Activated T-helper 2 cell treated with anti-CD3 and anti-CD28 coated beads, Interferon-gamma antibody, Interleukin-2, Interleukin-4, amounts not matched to agents 10 μg/mL and 5 μg/mL and 100 μg/mL, durations not matched to agents 14 hours and 24 hours and 36 hours (primary cell): ENCODE measurements at regions not wholly inside any gene's neighbourhood (a gene's known extent, or its start where the extent isn't known, plus 50 kb on each side); places are given as distances from the start of the nearest gene placed in this dataset.

Source experiments
- DNase-seq: peaks from one replicate; pipeline ENCODE4 v3.0.0; 2021; ENCODE audit warnings: low spot score
- H3K27ac Mint-ChIP-seq: one replicate; pipeline ENCODE4 v1.8.0; 2021; ENCODE audit warnings: mixed read lengths
- H3K27me3 Mint-ChIP-seq: one replicate; pipeline ENCODE4 v1.8.0; 2021; ENCODE audit warnings: low read depth, mixed read lengths
- H3K36me3 Mint-ChIP-seq: one replicate; pipeline ENCODE4 v1.8.0; 2021; ENCODE audit warnings: low read depth, mixed read lengths
- H3K4me1 Mint-ChIP-seq: one replicate; pipeline ENCODE4 v1.8.0; 2021; ENCODE audit warnings: low read depth, mixed read lengths
- H3K4me3 Mint-ChIP-seq: one replicate; pipeline ENCODE4 v1.8.0; 2021; ENCODE audit warnings: low read depth, mild to moderate bottlenecking, moderate library complexity, mixed read lengths
- H3K9me3 Mint-ChIP-seq: one replicate; pipeline ENCODE4 v1.8.0; 2021; ENCODE audit warnings: mixed read lengths
- intact Hi-C: fragments of 100-400 bp; cut with micrococcal nuclease; formaldehyde crosslinking; loops from one replicate; pipeline ENCODE4 v1.15.1; 2023

DNA sequence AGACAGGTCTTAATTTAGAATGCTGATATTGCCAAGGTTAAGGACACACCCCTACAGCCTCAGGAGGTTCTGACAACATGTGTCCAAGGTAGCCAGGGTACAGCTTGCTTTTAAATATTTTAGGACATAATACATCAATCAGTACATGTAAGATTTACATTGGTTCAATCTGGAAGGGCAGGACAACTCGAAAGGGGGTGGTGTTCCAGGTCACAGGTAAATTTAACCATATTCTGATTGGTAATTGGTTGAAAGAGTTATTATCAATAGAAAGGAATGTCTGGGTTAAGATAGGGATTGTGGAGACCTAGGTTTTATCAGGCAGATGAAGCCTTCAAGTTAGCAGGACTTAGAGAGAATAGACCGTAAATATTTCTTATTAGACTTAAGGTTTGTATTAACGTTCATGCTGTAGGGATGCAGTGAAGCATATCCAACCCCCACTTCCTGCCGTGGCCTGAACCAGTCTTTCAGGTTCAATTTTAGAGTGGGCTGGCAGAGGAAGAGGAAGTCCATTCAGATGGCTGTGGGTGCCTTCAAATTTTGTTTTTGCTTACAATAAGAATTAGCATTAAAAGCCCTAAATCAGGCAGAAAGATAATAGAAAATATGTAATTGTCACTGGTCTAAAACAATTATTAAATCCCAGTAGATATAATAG is 136.5 kb upstream of the GALNTL6 start:
- Mint-ChIP-seq H3K27me3 (no peaks in the 10 kb centered on the region), H3K9me3 (no peaks in the 10 kb centered on the region), H3K4me1 (no peaks in the 10 kb centered on the region), H3K36me3 (no peaks in the 10 kb centered on the region), H3K4me3 (no peak overlapping the region), H3K27ac (no peak overlapping the region)
- intact Hi-C loops = no loop called here
- DNase-seq = no peak

DNA sequence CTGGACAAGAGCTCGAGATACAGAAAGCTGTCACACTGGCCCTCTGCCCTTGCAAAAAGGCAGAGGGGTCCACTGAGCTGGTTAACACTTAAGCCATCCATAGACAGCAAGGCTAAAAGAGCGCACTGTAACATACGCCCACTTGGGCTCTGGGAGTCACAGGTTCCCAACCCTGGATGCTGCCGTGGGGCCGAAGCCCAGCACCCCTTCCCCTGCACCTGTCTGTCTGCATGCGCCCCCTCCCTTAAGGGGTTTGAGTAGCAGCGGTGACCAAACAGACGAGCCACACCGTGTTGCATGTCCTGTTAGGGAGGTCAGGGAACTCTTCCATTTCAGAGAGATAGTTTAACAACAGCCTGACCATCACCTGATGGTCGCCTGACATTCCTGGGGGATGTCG is 138.4 kb upstream of the GALNTL6 start:
- H3K27ac Mint-ChIP-seq = no peak overlapping the region
- no peaks in the 10 kb centered on the region for H3K27me3 Mint-ChIP-seq
- no peak overlapping the region for H3K4me3 Mint-ChIP-seq
- H3K36me3 Mint-ChIP-seq = no peaks in the 10 kb centered on the region
- intact Hi-C loops = no loop called here
- no peaks in the 10 kb centered on the region for H3K9me3 Mint-ChIP-seq
- DNase-seq = no peak
- H3K4me1 Mint-ChIP-seq = no peaks in the 10 kb centered on the region

DNA sequence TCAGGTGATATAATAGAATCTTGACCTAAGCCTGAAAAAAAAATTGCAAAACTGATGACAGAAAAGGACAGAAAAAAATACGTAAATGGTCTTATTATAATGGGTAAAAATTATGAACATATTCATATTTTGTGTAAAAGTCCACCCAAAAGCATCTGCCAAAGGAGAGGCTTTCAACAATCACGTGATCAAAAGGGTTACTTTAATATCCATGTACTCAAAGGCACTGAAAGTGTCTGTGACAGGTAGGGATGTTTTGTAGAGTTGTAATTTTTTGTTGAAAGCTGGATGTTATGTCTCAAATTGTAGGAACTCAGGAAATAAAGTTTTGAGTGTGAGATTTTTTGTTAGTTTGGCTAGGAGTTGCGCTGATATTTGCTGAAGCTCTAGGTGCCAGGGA is 144.8 kb upstream of the GALNTL6 start:
- Mint-ChIP-seq H3K27ac (no peak overlapping the region), H3K36me3 (no peaks in the 10 kb centered on the region), H3K27me3 (no peaks in the 10 kb centered on the region), H3K9me3 (no peaks in the 10 kb centered on the region), H3K4me3 (no peak overlapping the region), H3K4me1 (no peaks in the 10 kb centered on the region)
- intact Hi-C loops = no loop called here
- no peak for DNase-seq

DNA sequence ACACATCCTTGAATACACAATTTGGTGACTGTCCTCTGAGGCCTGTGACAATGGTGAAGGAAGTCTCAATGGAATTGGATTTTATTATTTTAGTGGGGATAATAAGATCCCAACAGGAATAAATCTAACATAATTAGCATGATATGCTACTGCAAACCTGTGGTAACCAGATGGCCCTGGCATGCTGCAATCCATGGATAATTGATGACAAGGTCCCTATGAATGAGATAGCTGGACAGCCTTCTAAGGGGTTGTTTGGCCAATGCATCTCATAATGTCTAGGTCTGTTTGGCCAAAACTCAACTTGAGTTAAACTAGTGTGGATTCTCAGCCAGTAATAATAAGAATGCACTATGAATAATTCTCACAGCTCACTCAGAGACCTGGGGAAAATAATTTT is 145.3 kb upstream of the GALNTL6 start:
- Mint-ChIP-seq H3K27ac (no peak overlapping the region), H3K27me3 (no peaks in the 10 kb centered on the region), H3K4me3 (no peak overlapping the region), H3K36me3 (no peaks in the 10 kb centered on the region), H3K9me3 (no peaks in the 10 kb centered on the region), H3K4me1 (no peaks in the 10 kb centered on the region)
- intact Hi-C loops = no loop called here
- DNase-seq = no peak

DNA sequence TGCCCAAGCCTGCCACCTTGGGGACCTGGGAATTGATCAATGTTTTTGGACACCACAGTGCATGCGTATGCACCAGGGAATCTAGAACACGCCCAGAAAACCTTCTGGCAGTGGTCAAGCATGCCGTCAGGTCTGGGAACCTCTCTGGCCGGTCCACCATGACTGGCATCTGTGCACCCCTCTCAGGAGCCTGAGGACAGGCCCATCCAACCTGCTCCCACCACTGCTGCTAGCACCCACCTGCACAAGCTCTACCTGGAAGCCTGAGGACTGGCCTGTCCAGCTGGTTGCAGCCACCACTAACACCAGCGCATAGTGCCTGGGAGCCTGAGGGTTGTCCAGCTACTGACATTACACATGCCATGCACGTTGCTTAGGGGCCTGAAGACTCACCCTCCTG is 162.1 kb upstream of the GALNTL6 start:
- no peak overlapping the region for H3K4me3 Mint-ChIP-seq
- H3K27ac Mint-ChIP-seq = no peak overlapping the region
- no peaks in the 10 kb centered on the region for H3K27me3 Mint-ChIP-seq
- no peaks in the 10 kb centered on the region for H3K9me3 Mint-ChIP-seq
- intact Hi-C loops = no loop called here
- no peaks in the 10 kb centered on the region for H3K4me1 Mint-ChIP-seq
- no peak for DNase-seq
- H3K36me3 Mint-ChIP-seq = no peaks in the 10 kb centered on the region

DNA sequence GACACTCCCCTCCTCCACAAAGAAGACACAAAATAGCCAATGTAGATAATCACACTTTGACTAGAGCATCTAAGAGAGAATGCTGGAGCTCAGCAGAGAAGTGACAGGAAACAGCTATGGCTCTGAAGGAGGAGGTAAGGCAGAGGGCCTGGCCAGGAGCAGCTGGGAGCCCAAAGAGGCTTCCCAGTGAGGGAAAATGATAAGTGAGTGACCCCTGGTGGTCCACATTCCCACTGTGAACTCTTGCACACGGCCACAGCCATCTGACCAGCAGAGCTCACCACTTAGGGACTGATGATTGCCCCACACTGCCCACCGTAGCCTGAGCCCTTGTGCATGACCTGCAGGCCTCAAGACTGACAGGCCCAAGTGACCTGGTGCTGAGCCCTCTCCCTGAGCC is 162.7 kb upstream of the GALNTL6 start:
- Mint-ChIP-seq H3K4me3 (no peak overlapping the region), H3K4me1 (no peaks in the 10 kb centered on the region), H3K36me3 (no peaks in the 10 kb centered on the region), H3K27ac (no peak overlapping the region), H3K27me3 (no peaks in the 10 kb centered on the region), H3K9me3 (no peaks in the 10 kb centered on the region)
- DNase-seq = no peak
- intact Hi-C loops = no loop called here

DNA sequence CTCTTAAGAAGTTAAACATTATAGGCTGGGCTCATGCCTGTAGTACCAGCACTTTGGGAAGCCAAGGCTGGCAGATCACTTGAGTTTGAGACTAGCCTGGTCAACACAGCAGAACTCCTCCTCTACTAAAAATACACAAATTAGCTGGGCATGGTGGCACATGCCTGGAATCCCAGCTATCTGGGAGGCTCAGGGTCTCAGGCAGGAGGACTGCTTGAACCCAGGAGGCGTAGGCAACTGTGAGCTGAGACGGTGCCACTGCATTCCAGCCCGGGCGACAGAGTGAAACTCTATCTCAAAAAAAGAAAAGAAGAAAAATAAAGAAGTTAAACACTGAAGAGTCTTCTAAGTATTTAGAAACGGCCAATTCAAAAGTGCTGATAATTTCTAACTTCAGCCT is 164.3 kb upstream of the GALNTL6 start:
- intact Hi-C loops = no loop called here
- Mint-ChIP-seq H3K27me3 (no peaks in the 10 kb centered on the region), H3K36me3 (no peaks in the 10 kb centered on the region), H3K4me1 (peaks cover 3% of the 10 kb centered on the region), H3K9me3 (no peaks in the 10 kb centered on the region), H3K4me3 (no peak overlapping the region), H3K27ac (no peak overlapping the region)
- no peak for DNase-seq

DNA sequence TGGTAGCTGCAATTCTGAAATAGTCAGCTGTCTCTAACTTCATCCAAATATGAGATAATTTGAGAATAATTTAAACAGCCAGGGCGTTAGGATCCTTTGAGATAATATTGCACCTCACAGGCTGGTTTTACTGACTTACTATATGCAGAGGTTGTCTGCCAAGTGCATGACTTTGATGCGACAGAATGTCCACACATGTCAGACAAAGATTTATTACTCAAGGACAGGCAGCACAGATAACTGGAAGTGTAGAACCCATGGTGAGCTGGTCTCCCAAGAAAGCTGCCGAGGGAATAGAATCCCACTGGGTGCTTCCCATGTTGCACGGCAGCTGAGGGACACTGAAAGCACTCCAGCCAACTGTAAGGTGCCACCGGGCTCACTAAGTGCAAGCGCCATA is 166.2 kb upstream of the GALNTL6 start:
- Mint-ChIP-seq H3K4me3 (no peak overlapping the region), H3K4me1 (peaks cover 5% of the 10 kb centered on the region), H3K27me3 (no peaks in the 10 kb centered on the region), H3K27ac (no peak overlapping the region), H3K36me3 (no peaks in the 10 kb centered on the region), H3K9me3 (no peaks in the 10 kb centered on the region)
- intact Hi-C loops = no loop called here
- DNase-seq = no peak

DNA sequence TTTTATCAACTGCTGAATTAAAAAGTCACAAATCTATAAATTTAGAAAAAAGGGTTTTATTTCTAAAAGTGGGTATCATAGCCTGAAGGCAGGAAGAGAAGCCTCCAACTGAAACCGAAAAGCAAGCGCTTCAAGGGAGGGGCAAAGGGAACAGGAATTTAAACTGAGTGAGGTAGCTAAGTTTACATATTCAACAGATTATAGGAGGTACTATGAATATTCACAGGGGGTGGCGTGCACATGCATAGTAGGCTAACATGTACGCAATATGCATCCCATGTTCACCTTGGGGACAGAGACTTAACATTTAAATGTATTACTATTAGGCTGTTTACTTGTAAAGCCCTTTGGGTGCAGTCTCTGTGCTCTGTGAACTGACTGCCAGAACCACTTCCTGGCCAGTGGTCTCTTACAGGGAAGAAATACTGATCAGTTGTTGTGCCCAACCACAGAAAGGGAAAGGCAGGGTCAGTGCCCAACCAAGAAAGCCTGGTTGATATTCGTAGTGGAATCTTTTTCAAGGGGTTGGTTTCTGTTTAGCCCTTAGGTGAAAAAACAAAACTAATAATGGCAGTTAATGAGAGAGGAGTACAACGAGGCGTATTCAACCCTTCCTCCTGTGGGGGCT is 168.7 kb upstream of the GALNTL6 start:
- Mint-ChIP-seq H3K36me3 (no peaks in the 10 kb centered on the region), H3K27ac (no peak overlapping the region), H3K4me1 (peaks cover 11% of the 10 kb centered on the region), H3K4me3 (no peak overlapping the region), H3K27me3 (no peaks in the 10 kb centered on the region), H3K9me3 (peaks cover 4% of the 10 kb centered on the region)
- intact Hi-C loops = no loop called here
- DNase-seq = no peak

DNA sequence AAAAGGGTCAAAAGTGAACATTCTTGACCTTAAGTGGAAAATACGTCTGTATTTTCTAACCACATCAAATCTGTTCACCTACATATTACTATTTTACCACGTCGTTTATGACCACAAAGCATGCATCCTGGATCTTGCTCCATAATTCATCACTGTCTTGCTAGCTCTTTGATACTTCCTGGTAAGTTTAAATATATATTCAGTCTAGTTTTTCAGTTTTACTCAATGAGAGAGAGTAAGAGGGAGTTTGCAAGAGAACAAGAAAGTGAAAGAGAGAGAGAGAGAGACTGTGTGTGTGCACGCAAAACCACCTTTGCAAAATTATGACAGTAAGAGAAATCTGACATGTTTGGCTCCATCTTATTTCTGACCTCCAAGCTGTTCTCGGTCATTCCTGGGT is 173.7 kb upstream of the GALNTL6 start:
- DNase-seq = no peak
- Mint-ChIP-seq H3K27ac (peak overlapping the region; percentile 56), H3K9me3 (peaks cover 4% of the 10 kb centered on the region), H3K36me3 (no peaks in the 10 kb centered on the region), H3K4me3 (no peak overlapping the region), H3K27me3 (no peaks in the 10 kb centered on the region), H3K4me1 (peaks cover 15% of the 10 kb centered on the region)
- intact Hi-C loops = no loop called here

DNA sequence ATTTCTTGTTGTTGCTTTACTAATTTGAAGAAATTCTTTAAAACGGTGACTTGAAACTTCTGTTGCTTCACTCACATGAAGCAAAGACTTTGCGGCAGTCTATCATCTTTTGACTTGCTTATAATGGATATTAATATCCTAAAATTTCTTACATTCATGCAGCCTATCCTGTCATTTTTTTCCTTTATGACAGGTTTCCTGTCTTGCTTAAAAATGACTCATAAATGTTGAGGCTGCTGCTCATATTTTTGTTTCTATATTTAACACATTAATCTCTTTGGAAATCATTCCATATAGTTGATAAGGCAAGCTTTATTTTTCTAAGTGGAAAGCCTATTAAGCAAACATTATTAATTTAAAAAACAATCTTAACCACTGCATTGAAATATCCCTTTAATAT is 176.6 kb upstream of the GALNTL6 start:
- Mint-ChIP-seq H3K36me3 (no peaks in the 10 kb centered on the region), H3K4me3 (no peak overlapping the region), H3K27me3 (no peaks in the 10 kb centered on the region), H3K27ac (no peak overlapping the region), H3K4me1 (peaks cover 13% of the 10 kb centered on the region), H3K9me3 (peaks cover 5% of the 10 kb centered on the region)
- intact Hi-C loops = no loop called here
- no peak for DNase-seq

DNA sequence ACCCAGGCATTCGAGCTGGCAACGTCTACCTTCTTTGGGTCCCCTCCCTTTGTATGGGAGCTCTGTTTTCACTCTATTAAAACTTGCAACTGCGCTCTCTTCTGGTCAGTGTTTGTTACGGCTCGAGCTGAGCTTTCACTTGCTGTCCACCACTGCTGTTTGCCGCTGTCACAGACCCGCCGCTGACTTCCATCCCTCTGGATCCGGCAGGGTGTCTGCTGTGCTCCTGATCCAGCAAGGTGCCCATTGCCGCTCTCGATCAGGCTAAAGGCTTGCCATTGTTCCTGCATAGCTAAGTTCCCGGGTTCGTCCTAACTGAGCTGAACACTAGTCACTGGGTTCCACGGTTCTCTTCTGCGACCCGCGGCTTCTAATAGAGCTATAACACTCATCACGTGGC is 183.5 kb upstream of the GALNTL6 start:
- no peaks in the 10 kb centered on the region for H3K4me1 Mint-ChIP-seq
- peaks cover 7% of the 10 kb centered on the region for H3K9me3 Mint-ChIP-seq
- DNase-seq = no peak
- no peak overlapping the region for H3K27ac Mint-ChIP-seq
- H3K4me3 Mint-ChIP-seq = no peak overlapping the region
- intact Hi-C loops = no loop called here
- no peaks in the 10 kb centered on the region for H3K27me3 Mint-ChIP-seq
- no peaks in the 10 kb centered on the region for H3K36me3 Mint-ChIP-seq

DNA sequence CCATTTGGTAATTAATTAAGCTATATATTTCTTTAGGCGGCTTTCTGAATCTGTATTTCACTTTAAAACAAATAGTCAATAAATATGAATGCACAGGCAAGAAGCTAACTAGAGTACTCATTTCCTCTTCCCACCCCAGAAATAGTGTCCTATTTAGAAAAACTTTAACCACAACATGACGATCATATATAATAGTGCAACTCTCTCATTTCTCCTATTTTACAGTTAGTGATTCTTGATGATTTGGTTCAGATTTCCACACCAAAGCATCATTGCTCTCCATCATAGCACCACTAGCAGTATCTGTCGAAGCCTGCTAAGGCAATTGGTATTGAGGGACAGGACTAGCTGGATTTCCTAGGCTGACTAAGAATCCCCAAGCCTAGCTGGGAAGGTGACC is 184.0 kb upstream of the GALNTL6 start:
- intact Hi-C loops = no loop called here
- Mint-ChIP-seq H3K4me1 (no peaks in the 10 kb centered on the region), H3K9me3 (peaks cover 7% of the 10 kb centered on the region), H3K27ac (no peak overlapping the region), H3K4me3 (no peak overlapping the region), H3K27me3 (no peaks in the 10 kb centered on the region), H3K36me3 (no peaks in the 10 kb centered on the region)
- no peak for DNase-seq

DNA sequence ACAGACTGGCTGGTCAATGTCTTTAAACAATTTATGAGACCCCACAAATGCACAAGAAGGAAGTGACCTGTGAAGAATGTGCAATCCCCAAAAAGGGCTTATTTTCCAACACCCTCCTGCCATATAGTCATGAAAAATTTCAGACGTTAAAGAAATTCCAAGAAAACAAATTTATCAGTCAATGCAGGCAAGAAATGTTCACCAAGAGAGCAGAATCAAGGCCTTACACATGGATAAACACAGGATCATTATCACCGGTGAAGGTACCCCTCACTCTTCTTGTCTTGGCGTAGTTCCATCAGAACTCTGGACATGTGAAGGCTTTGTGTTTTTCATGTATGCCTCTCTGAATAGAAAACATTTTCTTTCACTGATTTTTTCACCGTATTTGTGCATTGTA is 186.7 kb upstream of the GALNTL6 start:
- Mint-ChIP-seq H3K4me3 (no peak overlapping the region), H3K36me3 (no peaks in the 10 kb centered on the region), H3K27ac (no peak overlapping the region), H3K27me3 (no peaks in the 10 kb centered on the region), H3K4me1 (no peaks in the 10 kb centered on the region), H3K9me3 (peaks cover 3% of the 10 kb centered on the region)
- intact Hi-C loops = no loop called here
- no peak for DNase-seq
